ENCODE measurements at regions not wholly inside any gene's neighbourhood (a gene's known extent, or its start where the extent isn't known, plus 50 kb on each side); places are given as distances from the start of the nearest gene placed in this dataset.

- TF ChIP-seq, protein P1, sequence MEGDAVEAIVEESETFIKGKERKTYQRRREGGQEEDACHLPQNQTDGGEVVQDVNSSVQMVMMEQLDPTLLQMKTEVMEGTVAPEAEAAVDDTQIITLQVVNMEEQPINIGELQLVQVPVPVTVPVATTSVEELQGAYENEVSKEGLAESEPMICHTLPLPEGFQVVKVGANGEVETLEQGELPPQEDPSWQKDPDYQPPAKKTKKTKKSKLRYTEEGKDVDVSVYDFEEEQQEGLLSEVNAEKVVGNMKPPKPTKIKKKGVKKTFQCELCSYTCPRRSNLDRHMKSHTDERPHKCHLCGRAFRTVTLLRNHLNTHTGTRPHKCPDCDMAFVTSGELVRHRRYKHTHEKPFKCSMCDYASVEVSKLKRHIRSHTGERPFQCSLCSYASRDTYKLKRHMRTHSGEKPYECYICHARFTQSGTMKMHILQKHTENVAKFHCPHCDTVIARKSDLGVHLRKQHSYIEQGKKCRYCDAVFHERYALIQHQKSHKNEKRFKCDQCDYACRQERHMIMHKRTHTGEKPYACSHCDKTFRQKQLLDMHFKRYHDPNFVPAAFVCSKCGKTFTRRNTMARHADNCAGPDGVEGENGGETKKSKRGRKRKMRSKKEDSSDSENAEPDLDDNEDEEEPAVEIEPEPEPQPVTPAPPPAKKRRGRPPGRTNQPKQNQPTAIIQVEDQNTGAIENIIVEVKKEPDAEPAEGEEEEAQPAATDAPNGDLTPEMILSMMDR (IDR thresholded peaks at IDR 0.05 in 2 of 3, conservative IDR thresholded peaks at IDR 0.05 in 1 of 3; ENCODE audit: control insufficient read depth in 2 of 3, extremely low read depth in 1 of 3, insufficient read depth in 1 of 3, low read depth in 3 of 3, low read length in 3 of 3): no peak
- TF ChIP-seq SMC3 (IDR thresholded peaks at IDR 0.05; ENCODE audit: borderline replicate concordance, low read length): no peak
- no peak for TF ChIP-seq TCF12 (IDR thresholded peaks at IDR 0.05; ENCODE audit: low read depth, low read length)
- TF ChIP-seq, protein P2, sequence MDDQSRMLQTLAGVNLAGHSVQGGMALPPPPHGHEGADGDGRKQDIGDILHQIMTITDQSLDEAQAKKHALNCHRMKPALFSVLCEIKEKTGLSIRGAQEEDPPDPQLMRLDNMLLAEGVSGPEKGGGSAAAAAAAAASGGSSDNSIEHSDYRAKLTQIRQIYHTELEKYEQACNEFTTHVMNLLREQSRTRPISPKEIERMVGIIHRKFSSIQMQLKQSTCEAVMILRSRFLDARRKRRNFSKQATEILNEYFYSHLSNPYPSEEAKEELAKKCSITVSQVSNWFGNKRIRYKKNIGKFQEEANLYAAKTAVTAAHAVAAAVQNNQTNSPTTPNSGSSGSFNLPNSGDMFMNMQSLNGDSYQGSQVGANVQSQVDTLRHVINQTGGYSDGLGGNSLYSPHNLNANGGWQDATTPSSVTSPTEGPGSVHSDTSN (IDR thresholded peaks at IDR 0.05; ENCODE audit: insufficient replicate concordance, low read depth, low read length): no peak
- TF ChIP-seq CHD1 (IDR thresholded peaks at IDR 0.05; ENCODE audit: low read depth, low read length): no peak
- TF ChIP-seq RAD21 (IDR thresholded peaks at IDR 0.05; ENCODE audit: insufficient read depth, low read depth, low read length): no peak
- no peak for TF ChIP-seq POLR2A (IDR thresholded peaks at IDR 0.05; ENCODE audit: low read depth, low read length)
- TF ChIP-seq EZH2 (IDR thresholded peaks at IDR 0.05; ENCODE audit: borderline replicate concordance, control insufficient read depth, low read depth, low read length): no peak
- TF ChIP-seq MEF2A (IDR thresholded peaks at IDR 0.05; ENCODE audit: insufficient read depth, low read depth, low read length): no peak
- TF ChIP-seq SP1 (IDR thresholded peaks at IDR 0.05; ENCODE audit: low read depth, low read length): no peak
- no peak for TF ChIP-seq POLR2AphosphoS5 (IDR thresholded peaks at IDR 0.05; ENCODE audit: low read length)
- TF ChIP-seq EP300 (IDR thresholded peaks at IDR 0.05; ENCODE audit: borderline replicate concordance in 1 of 2, control insufficient read depth in 1 of 2, low read depth in 2 of 2, low read length in 2 of 2): no peak
- TF ChIP-seq ETV6 (conservative IDR thresholded peaks at IDR 0.05 in 1 of 2, IDR thresholded peaks at IDR 0.05 in 1 of 2; ENCODE audit: borderline replicate concordance in 1 of 2, low read depth in 1 of 2): no peak
- TF ChIP-seq EGR1 (IDR thresholded peaks at IDR 0.05; ENCODE audit: borderline replicate concordance in 1 of 2, low read depth in 2 of 2, low read length in 2 of 2): no peak
Measured at GRCh38 chr1:55879346-55879745, 664.2 kb upstream of the USP24 start.
